CD4-positive, alpha-beta T cell treated with Interleukin-2 at 100 ng/mL for 4 hours (primary cell): ENCODE measurements at regions not wholly inside any gene's neighbourhood (a gene's known extent, or its start where the extent isn't known, plus 50 kb on each side); places are given as distances from the start of the nearest gene placed in this dataset.

ENCODE experiments used
- DNase-seq: peaks from one replicate; pipeline ENCODE4 v3.0.0-alpha.2; 2020; ENCODE audit warnings: low spot score

DNA sequence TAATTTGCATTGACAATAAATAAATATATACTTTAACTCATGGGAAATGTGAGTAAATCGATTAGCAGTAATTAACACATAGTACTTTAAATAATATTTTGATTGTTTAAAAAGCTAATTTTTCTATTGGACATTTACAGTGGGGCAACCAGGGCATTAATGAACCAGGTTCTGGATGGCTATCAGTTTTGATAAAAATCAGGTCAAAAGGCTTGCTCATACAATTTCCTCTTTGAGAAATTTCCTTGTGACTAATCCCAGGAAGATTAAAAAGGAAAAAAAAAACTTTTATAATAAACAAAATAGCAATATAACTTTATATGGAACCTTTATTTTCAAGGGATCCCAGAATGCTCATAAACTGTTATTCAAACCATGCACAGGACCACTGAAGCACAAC is 497.2 kb upstream of the ZEB2 start:
- DNase-seq: no peak

GRCh38 chr2:145016711-145017110 is 496.8 kb upstream of the ZEB2 start:
- DNase-seq: no peak

- DNase-seq: no peak
Observed at GRCh38 chr2:145015561-145015960, 495.6 kb upstream of the ZEB2 start.

- DNase-seq: no peak
Observed at GRCh38 chr2:145012806-145013205, 492.9 kb upstream of the ZEB2 start.

GRCh38 chr2:145012214-145012670 is 492.3 kb upstream of the ZEB2 start:
- DNase-seq: no peak

DNA sequence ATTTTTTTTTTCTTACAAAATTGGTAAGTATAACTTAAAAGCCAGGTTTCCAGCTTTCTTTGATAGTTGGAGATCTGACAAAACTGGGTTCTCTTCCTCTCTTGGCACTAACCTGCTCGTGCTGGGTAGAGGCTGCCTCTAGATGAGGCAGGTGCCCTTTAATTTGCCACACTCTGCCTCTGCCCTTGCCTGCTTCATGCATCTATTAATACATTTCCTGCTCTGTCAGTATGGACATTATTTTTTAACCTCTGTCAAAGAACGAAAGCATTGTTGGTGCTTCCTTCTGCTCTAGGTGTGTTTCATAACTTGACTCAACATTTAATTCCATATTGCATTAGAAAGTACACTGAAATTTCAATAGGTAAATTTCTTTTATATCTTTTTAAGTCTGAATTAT is 490.7 kb upstream of the ZEB2 start:
- DNase-seq: no peak

- no peak for DNase-seq
Observed at GRCh38 chr2:145007960-145008263, 488.0 kb upstream of the ZEB2 start.

DNA sequence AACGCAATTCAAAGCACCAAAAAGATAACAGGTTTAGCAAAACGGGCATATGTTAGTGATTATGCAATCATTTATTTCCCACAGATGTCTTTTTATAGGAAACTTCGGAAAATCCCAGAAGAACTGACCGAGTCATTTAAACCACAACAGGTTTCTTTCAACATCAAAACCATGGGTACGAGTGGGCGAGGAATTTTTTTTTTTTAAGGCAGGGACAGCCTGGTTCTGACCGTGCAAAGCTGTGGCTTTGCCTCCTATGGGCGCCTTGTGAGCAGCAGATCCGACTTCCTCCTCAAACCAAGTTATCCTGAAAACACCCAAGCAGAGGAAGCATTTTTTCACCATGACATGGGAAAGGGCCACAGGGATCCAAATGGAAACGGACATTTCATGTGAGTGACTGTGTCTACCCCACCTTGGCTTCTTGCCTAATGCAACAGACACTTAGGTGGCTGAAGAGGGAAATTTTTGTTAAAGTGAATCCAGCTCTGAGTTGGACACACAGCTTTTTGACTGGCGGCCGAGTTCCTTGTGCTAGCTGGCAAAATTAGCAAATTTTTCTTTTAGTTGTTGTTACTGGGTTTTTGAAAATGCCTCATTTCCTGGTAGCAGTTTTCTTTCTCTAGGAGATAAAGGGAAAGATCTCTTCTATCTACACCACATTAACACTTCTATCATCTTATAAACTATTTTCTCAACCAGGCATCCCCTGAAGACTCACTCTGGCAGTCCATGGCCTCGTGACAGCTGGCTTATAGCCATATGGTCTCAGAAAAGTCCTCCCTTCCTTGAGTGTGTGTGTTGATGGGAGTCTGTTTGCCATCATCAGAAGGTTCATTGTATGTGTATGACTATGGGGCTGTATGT is 487.4 kb upstream of the ZEB2 start:
- no peak for DNase-seq

- no peak for DNase-seq
Observed at GRCh38 chr2:145002624-145003023, 482.7 kb upstream of the ZEB2 start.

GRCh38 chr2:145000376-145000775 is 480.5 kb upstream of the ZEB2 start:
- DNase-seq: no peak

- DNase-seq: no peak
Observed at GRCh38 chr2:144999936-145000335, 480.0 kb upstream of the ZEB2 start.

DNA sequence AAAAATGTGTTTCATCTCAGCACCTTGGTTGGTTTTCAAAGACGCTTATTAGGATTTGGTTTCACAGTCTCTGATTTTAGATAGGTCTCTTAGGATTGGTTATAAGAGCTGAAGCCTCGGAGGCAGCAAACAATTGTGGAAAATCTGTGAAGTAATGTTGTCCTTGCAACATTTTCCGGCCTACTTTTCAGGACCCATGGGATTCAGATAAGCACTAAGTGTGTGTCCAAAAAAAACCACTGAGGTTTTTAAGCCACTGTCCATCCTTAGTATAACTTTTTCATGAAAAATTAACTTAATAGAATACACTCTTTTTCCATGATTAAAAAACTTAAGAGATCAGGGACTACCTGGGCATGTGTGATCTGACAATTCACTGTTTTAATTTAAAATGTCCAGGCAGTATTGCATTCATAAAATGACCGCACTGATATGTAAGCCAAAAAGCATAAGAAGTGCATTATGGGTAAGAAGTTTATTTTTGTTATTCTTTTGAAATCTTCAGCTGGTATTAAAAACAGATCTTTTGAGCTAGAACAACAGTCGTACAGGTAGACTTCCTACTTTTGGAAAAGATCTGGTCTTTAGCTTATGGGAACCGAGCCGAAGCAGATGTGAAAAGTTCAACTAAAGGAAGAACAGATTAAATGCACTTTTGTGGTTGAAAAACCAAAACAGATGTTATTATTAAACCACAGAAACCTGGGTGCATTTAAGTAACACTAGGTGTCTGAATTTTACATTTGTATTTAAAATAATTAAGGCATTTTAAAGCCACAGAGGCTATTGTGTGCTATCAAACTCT is 479.4 kb upstream of the ZEB2 start:
- no peak for DNase-seq

GRCh38 chr2:144998435-144998834 is 478.5 kb upstream of the ZEB2 start:
- DNase-seq: no peak

GRCh38 chr2:144996225-144996795 is 476.4 kb upstream of the ZEB2 start:
- no peak for DNase-seq

GRCh38 chr2:144995482-144995881 is 475.6 kb upstream of the ZEB2 start:
- no peak for DNase-seq

DNA sequence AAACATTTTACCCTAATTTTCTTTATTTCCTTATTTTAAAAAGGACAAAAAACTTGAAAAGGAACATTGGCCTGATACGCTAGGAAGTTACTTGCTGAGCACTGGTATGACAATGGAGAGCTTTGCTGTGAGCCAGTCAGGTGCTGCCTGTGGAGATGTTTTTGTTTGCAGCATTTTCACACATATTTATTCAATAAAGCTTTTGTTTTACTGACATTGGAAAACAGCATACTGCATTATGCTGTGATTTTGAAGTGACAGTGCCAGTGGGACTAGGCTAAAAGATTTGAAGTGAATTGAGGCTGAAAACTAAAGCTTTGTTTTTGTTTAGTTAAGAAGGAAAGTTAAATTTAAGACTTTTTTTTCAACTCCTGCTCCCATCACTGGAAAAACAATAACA is 470.7 kb upstream of the ZEB2 start:
- DNase-seq: no peak

GRCh38 chr2:144989579-144990270 is 469.8 kb upstream of the ZEB2 start:
- no peak for DNase-seq

- no peak for DNase-seq
Observed at GRCh38 chr2:144988591-144988990, 468.7 kb upstream of the ZEB2 start.

- no peak for DNase-seq
Observed at GRCh38 chr2:144986691-144987090, 466.8 kb upstream of the ZEB2 start.

GRCh38 chr2:144984038-144984437 is 464.1 kb upstream of the ZEB2 start:
- DNase-seq: no peak

DNA sequence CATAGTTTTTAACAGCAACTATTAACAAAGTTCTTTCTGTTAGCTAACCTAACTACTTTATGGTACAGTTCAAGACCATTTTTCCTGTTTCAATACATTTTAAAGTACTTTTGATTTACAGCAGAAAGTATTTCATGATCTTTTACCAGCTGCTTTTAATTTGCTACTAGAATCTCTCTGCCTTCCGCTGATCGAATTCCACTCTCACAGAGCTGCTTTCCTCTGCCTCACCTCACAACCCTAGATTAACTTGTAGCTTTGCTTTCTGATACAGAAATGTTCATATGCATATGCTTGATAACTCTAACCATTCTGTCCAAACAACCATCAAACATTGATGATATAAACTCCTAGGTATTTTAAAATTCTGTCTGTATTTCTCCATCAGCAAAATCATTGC is 463.2 kb upstream of the ZEB2 start:
- DNase-seq: no peak

DNA sequence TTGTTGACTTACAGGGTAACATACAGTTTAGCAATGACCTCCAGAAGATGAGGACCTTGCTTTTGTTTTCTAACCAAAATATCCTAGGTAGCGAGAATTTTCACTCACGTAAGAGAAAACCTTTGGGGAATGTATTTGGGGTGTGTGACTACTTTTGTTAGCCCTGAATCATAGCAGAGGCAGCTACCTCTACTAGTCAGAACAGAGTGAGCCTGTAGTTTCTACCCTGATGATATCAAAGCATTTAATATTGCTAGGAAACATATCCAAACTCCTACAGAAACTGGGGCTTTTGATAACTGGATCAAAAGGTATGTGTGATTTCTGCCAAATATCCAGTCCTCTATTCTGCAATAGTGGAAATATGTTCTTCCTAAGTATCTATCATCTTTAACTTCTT is 462.6 kb upstream of the ZEB2 start:
- DNase-seq: no peak

DNA sequence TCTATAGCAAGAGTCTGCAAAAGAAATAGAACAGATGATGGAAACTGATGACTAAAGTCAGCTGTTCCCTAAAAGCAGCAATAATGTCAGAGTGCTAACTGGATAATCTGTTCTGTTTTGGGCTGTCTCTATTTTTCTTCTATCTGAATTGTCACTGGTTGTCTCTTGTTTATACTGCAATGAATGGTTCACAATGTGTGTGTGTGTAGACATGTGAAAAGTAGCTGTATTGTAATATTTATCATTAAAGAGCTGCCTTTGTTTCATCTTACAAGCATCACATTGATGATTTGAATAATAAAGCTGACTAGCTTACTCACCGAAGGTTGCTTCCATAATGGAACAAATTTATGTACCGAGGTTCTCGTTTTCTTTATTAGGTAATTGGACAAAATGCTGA is 456.0 kb upstream of the ZEB2 start:
- DNase-seq: no peak
